Fibroblast of villous mesenchyme (primary cell): ENCODE measurements at regions not wholly inside any gene's neighbourhood (a gene's known extent, or its start where the extent isn't known, plus 50 kb on each side); places are given as distances from the start of the nearest gene placed in this dataset.
A peak's percentile ranks its signal among the peaks of the same experiment; 100 is the strongest.

Experiments
- DNase-seq: peaks from one replicate; pipeline ENCODE4 v3.0.0-alpha.2; 2010; ENCODE audit warnings: low read depth
- H3K4me3 ChIP-seq: 2 replicates; pipeline ENCODE4 v1.5.1; 2011; ENCODE audit warnings: low read depth, mild to moderate bottlenecking, low read length
- TF ChIP-seq, protein P1 (sequence below): IDR thresholded peaks from 2 replicates; pipeline ENCODE4 v1.5.1; 2012; ENCODE audit warnings: low read depth, mild to moderate bottlenecking, low read length; ENCODE audit not compliant: insufficient read depth

DNA sequence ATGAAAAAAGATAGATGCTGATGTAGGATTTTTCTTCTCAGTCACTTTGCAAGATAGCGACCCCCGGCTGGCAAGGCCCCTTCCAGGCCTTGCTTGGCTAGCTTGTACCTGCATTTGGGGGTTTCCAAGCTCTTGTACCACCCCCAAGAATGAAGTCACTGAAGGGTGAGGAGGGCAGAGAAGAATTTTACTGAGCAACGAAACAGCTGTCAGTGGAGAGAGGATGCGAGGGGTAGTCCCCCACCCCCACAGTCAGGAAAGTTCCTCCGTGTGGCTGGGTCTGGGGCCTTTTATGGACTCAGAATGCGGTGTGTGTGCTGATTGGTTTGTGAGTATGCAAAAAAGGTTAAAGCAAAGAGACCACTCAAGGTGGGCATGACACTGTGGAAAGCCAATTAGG lies 382.0 kb downstream of the GPD2 start:
- TF ChIP-seq, protein P1, sequence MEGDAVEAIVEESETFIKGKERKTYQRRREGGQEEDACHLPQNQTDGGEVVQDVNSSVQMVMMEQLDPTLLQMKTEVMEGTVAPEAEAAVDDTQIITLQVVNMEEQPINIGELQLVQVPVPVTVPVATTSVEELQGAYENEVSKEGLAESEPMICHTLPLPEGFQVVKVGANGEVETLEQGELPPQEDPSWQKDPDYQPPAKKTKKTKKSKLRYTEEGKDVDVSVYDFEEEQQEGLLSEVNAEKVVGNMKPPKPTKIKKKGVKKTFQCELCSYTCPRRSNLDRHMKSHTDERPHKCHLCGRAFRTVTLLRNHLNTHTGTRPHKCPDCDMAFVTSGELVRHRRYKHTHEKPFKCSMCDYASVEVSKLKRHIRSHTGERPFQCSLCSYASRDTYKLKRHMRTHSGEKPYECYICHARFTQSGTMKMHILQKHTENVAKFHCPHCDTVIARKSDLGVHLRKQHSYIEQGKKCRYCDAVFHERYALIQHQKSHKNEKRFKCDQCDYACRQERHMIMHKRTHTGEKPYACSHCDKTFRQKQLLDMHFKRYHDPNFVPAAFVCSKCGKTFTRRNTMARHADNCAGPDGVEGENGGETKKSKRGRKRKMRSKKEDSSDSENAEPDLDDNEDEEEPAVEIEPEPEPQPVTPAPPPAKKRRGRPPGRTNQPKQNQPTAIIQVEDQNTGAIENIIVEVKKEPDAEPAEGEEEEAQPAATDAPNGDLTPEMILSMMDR: no peak
- H3K4me3 ChIP-seq: no peak overlapping the region
- DNase-seq: no peak

DNA sequence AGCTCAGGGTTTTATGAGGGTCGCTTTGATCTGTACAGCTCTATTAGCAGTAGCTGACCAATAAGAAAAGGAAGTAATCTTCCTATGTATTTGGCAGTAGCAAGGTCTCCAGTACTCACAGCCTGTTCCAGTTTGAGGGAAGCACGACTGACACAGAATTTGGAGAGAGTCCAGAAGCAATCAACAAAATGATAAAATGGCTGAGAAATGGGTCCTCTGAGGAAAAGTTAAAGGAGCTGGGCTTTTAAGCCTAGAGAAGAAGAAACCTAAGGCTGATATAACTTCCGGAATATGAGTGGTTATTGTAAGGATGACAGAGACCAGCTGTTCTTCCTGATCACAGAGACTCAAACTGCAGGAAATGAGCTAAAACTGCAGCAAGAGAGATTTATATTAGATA lies 382.8 kb downstream of the GPD2 start:
- DNase-seq: peak; percentile 0
- no peak overlapping the region for H3K4me3 ChIP-seq
- TF ChIP-seq, protein P1: no peak

DNA sequence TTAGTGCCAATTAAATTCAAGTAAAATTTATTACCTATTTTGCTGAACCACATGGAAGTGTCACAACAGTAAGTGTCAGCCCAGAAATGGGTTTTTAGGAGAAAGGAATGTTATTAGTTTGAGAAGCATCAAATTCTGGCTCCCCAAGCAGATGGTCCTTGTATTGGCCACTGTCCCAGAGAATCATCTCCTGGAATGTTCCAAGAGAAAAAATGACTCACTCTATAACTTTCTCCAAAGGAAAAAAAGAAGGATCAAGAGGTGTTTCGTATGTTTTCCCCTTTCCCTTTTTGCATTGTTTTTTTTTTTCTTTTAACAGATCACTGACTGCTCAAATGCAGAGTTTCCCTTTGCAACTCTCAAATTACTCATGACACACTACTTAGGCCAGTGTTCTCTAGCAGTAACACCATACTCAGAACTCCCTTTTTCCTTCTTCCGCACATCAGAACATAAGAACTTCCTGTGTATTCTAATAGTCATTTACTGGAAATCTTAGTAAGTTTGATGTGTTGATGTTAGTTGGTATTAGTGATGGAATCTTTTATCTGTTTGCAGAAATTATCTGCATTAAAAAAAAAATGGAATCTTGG lies 390.3 kb downstream of the GPD2 start:
- DNase-seq: peak; percentile 53
- TF ChIP-seq, protein P1: no peak
- H3K4me3 ChIP-seq: no peak overlapping the region

DNA sequence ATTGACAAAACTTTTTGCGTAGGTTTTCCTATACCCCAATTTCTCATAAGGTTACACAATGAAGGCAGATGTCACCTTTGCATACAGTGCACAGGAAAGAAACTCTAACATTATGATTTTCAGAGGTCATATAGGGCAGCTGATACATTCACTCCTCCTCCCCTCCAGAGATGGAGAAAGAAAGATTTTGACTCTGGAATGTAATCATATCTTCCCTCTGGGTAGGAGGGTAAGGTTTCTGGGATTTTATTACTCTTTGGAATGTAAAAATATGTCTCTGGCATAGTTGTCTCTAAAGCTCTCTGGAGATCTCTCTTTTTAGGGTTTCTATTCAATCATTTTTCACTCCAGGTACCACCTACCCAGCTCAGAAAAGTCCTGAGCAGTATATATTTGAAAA lies 398.3 kb downstream of the GPD2 start:
- no peak overlapping the region for H3K4me3 ChIP-seq
- TF ChIP-seq, protein P1: no peak

DNA sequence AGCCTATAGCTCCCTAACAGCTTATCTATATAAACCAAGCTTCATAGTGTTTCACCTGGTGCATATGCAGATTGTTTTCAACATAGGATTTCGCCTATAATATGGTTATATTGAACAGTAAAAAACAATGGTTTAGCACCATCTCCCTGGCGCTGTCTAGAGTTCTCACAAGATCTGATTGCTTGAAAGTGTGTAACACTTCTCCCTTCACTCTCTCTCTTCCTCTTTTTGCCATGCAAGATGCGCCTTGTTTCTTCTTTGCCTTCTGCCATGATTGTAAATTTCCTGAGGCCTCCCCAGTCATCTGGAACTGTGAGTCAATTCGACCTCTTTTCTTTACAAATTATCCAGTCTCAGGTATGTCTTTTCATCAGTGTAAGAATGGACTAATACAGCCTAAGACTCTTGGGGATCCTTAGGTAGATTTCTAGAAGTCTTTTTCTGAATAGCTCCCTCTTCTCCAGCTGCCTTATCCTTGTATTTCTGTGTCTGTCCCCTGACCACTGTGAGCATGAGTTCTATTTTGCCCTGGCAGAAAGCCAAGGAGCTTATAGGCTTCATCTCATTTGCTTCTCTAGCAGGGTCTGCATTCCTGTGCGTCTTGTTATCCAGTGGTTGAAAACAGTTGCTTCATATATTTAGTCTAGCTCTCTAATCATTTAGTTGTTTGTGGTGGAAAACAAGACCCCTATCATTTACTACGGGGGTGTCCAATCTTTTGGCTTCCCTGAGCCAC lies 401.6 kb downstream of the GPD2 start:
- TF ChIP-seq, protein P1: no peak
- DNase-seq: no peak
- no peak overlapping the region for H3K4me3 ChIP-seq

More for the DNA sequence above, 398.3 kb downstream of the GPD2 start:
- DNase-seq: no peak

DNA sequence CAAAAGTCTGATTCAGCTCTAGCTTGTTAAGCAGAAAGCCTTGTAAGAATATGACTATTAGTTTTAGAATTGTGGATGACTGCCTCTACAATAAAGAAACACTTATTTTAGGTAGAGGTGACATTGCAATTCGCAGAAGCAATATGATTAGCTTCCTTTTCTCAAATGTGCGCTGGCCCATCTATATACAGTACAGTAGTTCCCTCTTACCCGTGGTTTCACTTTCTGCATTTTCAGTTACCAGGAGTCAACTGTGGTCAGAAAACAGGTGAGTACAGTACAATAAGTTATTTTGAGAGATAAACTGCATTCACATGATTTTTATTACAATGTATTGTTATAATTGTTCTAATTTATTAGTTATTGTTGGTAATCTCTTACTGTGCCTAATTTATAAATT lies 405.1 kb downstream of the GPD2 start:
- TF ChIP-seq, protein P1: no peak
- no peak overlapping the region for H3K4me3 ChIP-seq
- DNase-seq: no peak
